GM21529 (cell line): ENCODE measurements at regions not wholly inside any gene's neighbourhood (a gene's known extent, or its start where the extent isn't known, plus 50 kb on each side); places are given as distances from the start of the nearest gene placed in this dataset.
A peak's percentile ranks its signal among the peaks of the same experiment; 100 is the strongest.
"Not testable (repeated sequence)": the region's sequence is repeated elsewhere in the genome, so short reads cannot be mapped to it uniquely, and the experiment has no call there.

Source experiments
- ATAC-seq: cut with Tn5 transposase; IDR thresholded peaks from one replicate; pipeline ENCODE4 v1.9.1; 2021; ENCODE audit not compliant: unreplicated experiment

GRCh38 chr7:10412422-10413019, 561.2 kb upstream of the PHF14 start:
- ATAC-seq, result peak; percentile 84

GRCh38 chr7:10418985-10419384, 554.7 kb upstream of the PHF14 start:
- no peak for ATAC-seq

GRCh38 chr7:10429031-10429430, 544.6 kb upstream of the PHF14 start:
- no peak for ATAC-seq

GRCh38 chr7:10429511-10429910, 544.2 kb upstream of the PHF14 start:
- ATAC-seq, result no peak

- ATAC-seq, result no peak
Measured at GRCh38 chr7:10436302-10436701, 537.4 kb upstream of the PHF14 start.

- ATAC-seq, result no peak
Measured at GRCh38 chr7:10439027-10439426, 534.6 kb upstream of the PHF14 start.

- ATAC-seq, result no peak
Measured at GRCh38 chr7:10455936-10456335, 517.7 kb upstream of the PHF14 start.

GRCh38 chr7:10460474-10460873, 513.2 kb upstream of the PHF14 start:
- ATAC-seq, result no peak

- ATAC-seq, result no peak
Measured at GRCh38 chr7:10463701-10464100, 510.0 kb upstream of the PHF14 start.

GRCh38 chr7:10465536-10465935, 508.1 kb upstream of the PHF14 start:
- ATAC-seq, result not testable (repeated sequence)

- no peak for ATAC-seq
Measured at GRCh38 chr7:10468908-10469307, 504.8 kb upstream of the PHF14 start.

GRCh38 chr7:10469476-10469875, 504.2 kb upstream of the PHF14 start:
- no peak for ATAC-seq

GRCh38 chr7:10471280-10472058, 502.2 kb upstream of the PHF14 start:
- ATAC-seq, result no peak

- ATAC-seq, result no peak
Measured at GRCh38 chr7:10472115-10472514, 501.6 kb upstream of the PHF14 start.

GRCh38 chr7:10473569-10473968, 500.1 kb upstream of the PHF14 start:
- no peak for ATAC-seq

GRCh38 chr7:10474048-10474447, 499.6 kb upstream of the PHF14 start:
- ATAC-seq, result no peak

- ATAC-seq, result no peak
Measured at GRCh38 chr7:10475940-10476641, 497.6 kb upstream of the PHF14 start.

- ATAC-seq, result no peak
Measured at GRCh38 chr7:10476642-10477041, 497.0 kb upstream of the PHF14 start.

GRCh38 chr7:10483671-10484070, 490.0 kb upstream of the PHF14 start:
- ATAC-seq, result no peak

GRCh38 chr7:10484767-10485166, 488.9 kb upstream of the PHF14 start:
- ATAC-seq, result no peak

GRCh38 chr7:10501206-10501884, 472.3 kb upstream of the PHF14 start:
- not testable (repeated sequence) for ATAC-seq

- ATAC-seq, result no peak
Measured at GRCh38 chr7:10507032-10507431, 466.6 kb upstream of the PHF14 start.
